Panc1 (cell line): ENCODE measurements at regions not wholly inside any gene's neighbourhood (a gene's known extent, or its start where the extent isn't known, plus 50 kb on each side); places are given as distances from the start of the nearest gene placed in this dataset.

Source experiments
- ATAC-seq: fragments of 200-7000 bp; cut with Tn5 transposase; 2 replicates; pipeline ENCODE4 v1.9.1; 2020; ENCODE audit warnings: mild to moderate bottlenecking, moderate library complexity
- BruUV-seq: library from RNA; stranded (reverse); fragments of 400-500 nt; replicated peaks from 2 replicates; lab custom pipeline; 2021; lab: Mats Ljungman, UMichigan
- CTCF ChIA-PET: fragments of 300-600 bp; sonication (Branson Sonifier 250); formaldehyde crosslinking; loops from one replicate; lab custom pipeline; 2022; ENCODE audit warnings: antibody characterized with exemption; lab: Charles Lee
- POLR2A ChIA-PET: fragments of 300-600 bp; sonication (Branson Sonifier 250); formaldehyde crosslinking; loops from one replicate; lab custom pipeline; 2022; ENCODE audit warnings: antibody characterized with exemption; lab: Charles Lee
- DNase-seq: peaks from one replicate; pipeline ENCODE4 v3.0.0-alpha.2; 2010; ENCODE audit warnings: low read depth, low spot score
- H3K27ac ChIP-seq: 2 replicates; pipeline ENCODE4 v1.5.1; 2011; ENCODE audit warnings: mild to moderate bottlenecking, low read length, inconsistent platforms
- H3K27me3 ChIP-seq: fragments of 200-500 bp; sonication (Bioruptor generic); 2 replicates; pipeline ENCODE4 v1.6.0; 2014; ENCODE audit warnings: low read length, inconsistent platforms; ENCODE audit not compliant: control insufficient read depth, insufficient read depth
- H3K36me3 ChIP-seq: fragments of 200-500 bp; sonication (Bioruptor generic); 2 replicates; pipeline ENCODE4 v1.5.1; 2014; ENCODE audit warnings: inconsistent platforms, mild to moderate bottlenecking, low read length, moderate library complexity; ENCODE audit not compliant: control insufficient read depth, insufficient read depth
- H3K4me1 ChIP-seq: 2 replicates; pipeline ENCODE4 v1.5.1; 2011; ENCODE audit warnings: inconsistent platforms, mild to moderate bottlenecking, low read length, moderate library complexity; ENCODE audit not compliant: control insufficient read depth, insufficient read depth
- H3K4me3 ChIP-seq, 2 experiments: 2 replicates each; pipeline ENCODE4 v1.5.1; 2011 to 2012; ENCODE audit warnings: low read depth in 2 of 2, low read length in 2 of 2, mild to moderate bottlenecking in 2 of 2, inconsistent platforms in 1 of 2, moderate library complexity in 1 of 2
- H3K9me3 ChIP-seq: fragments of 200-500 bp; sonication (Bioruptor generic); 2 replicates; pipeline ENCODE4 v1.5.1; 2014; ENCODE audit warnings: low read depth, mild to moderate bottlenecking, inconsistent platforms, low read length, moderate library complexity; ENCODE audit not compliant: control insufficient read depth, insufficient read depth
- POLR2AphosphoS5 ChIP-seq: IDR thresholded peaks from 2 replicates; pipeline ENCODE4 v1.6.1; 2012; ENCODE audit warnings: mild to moderate bottlenecking, low read depth, low read length, moderate library complexity
- SIN3A ChIP-seq: IDR thresholded peaks from 2 replicates; pipeline ENCODE4 v1.6.1; 2012; ENCODE audit warnings: low read depth, mild to moderate bottlenecking, low read length, moderate library complexity, borderline replicate concordance; ENCODE audit not compliant: insufficient read depth
- TCF7L2 ChIP-seq: IDR thresholded peaks from 2 replicates; pipeline ENCODE4 v1.6.1; 2011; ENCODE audit warnings: mild to moderate bottlenecking, low read depth, low read length, inconsistent platforms
- in situ Hi-C: cut with HindIII; loops from 2 replicates; pipeline ENCODE4 v1.10.0; 2016; ENCODE audit warnings: low sequenced_read_pairs, low pct_unique_long_range_greater_than_20kb
- intact Hi-C: fragments of 100-400 bp; cut with micrococcal nuclease; formaldehyde crosslinking; loops from one replicate; pipeline ENCODE4 v1.10.0; 2022; ENCODE audit not compliant: unreplicated experiment
- TF ChIP-seq, protein P1 (sequence below): fragments of 450-650 bp; IDR thresholded peaks from 2 replicates; pipeline ENCODE4 v1.5.1; 2017; ENCODE audit warnings: mild to moderate bottlenecking
- TF ChIP-seq, protein P2 (sequence below), 2 experiments: IDR thresholded peaks; 2 replicates each; pipeline ENCODE4 v1.6.1; 2011 to 2012; ENCODE audit warnings: low read depth in 2 of 2, control low read depth in 1 of 2, low read length in 1 of 2, mild to moderate bottlenecking in 1 of 2, moderate library complexity in 1 of 2; ENCODE audit not compliant: insufficient read depth in 1 of 2

- Histone ChIP-seq H3K4me3 (no peak overlapping the region), H3K27me3 (no peaks in the 10 kb centered on the region), H3K9me3 (no peaks in the 10 kb centered on the region), H3K4me1 (no peaks in the 10 kb centered on the region), H3K27ac (no peak overlapping the region), H3K36me3 (no peaks in the 10 kb centered on the region)
- CTCF ChIA-PET, result no interaction called here
- TF ChIP-seq SIN3A, result no peak
- TF ChIP-seq, protein P1, sequence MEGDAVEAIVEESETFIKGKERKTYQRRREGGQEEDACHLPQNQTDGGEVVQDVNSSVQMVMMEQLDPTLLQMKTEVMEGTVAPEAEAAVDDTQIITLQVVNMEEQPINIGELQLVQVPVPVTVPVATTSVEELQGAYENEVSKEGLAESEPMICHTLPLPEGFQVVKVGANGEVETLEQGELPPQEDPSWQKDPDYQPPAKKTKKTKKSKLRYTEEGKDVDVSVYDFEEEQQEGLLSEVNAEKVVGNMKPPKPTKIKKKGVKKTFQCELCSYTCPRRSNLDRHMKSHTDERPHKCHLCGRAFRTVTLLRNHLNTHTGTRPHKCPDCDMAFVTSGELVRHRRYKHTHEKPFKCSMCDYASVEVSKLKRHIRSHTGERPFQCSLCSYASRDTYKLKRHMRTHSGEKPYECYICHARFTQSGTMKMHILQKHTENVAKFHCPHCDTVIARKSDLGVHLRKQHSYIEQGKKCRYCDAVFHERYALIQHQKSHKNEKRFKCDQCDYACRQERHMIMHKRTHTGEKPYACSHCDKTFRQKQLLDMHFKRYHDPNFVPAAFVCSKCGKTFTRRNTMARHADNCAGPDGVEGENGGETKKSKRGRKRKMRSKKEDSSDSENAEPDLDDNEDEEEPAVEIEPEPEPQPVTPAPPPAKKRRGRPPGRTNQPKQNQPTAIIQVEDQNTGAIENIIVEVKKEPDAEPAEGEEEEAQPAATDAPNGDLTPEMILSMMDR, result no peak
- TF ChIP-seq, protein P2, sequence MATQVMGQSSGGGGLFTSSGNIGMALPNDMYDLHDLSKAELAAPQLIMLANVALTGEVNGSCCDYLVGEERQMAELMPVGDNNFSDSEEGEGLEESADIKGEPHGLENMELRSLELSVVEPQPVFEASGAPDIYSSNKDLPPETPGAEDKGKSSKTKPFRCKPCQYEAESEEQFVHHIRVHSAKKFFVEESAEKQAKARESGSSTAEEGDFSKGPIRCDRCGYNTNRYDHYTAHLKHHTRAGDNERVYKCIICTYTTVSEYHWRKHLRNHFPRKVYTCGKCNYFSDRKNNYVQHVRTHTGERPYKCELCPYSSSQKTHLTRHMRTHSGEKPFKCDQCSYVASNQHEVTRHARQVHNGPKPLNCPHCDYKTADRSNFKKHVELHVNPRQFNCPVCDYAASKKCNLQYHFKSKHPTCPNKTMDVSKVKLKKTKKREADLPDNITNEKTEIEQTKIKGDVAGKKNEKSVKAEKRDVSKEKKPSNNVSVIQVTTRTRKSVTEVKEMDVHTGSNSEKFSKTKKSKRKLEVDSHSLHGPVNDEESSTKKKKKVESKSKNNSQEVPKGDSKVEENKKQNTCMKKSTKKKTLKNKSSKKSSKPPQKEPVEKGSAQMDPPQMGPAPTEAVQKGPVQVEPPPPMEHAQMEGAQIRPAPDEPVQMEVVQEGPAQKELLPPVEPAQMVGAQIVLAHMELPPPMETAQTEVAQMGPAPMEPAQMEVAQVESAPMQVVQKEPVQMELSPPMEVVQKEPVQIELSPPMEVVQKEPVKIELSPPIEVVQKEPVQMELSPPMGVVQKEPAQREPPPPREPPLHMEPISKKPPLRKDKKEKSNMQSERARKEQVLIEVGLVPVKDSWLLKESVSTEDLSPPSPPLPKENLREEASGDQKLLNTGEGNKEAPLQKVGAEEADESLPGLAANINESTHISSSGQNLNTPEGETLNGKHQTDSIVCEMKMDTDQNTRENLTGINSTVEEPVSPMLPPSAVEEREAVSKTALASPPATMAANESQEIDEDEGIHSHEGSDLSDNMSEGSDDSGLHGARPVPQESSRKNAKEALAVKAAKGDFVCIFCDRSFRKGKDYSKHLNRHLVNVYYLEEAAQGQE (IDR thresholded peaks at IDR 0.05; ENCODE audit: insufficient read depth in 1 of 2, low read depth in 2 of 2, low read length in 1 of 2), result no peak
- TF ChIP-seq POLR2AphosphoS5, result no peak
- no peak for TF ChIP-seq TCF7L2
- no peak for ATAC-seq
- intact Hi-C loops (no loop called here), in situ Hi-C loops (no loop called here)
- POLR2A ChIA-PET, result no interaction called here
- BruUV-seq, result no TSS peak
- DNase-seq, result no peak
Observed at GRCh38 chr15:94777037-94777436, 545.7 kb downstream of the MCTP2 start.

GRCh38 chr15:94778840-94779239 is 547.5 kb downstream of the MCTP2 start:
- in situ Hi-C loops, result no loop called here

More at GRCh38 chr15:94778840-94779239, 547.5 kb downstream of the MCTP2 start:
- no peak for DNase-seq
- intact Hi-C loops, result no loop called here
- TF ChIP-seq, protein P1, result no peak
- TF ChIP-seq SIN3A, result no peak
- no peak for TF ChIP-seq POLR2AphosphoS5
- TF ChIP-seq TCF7L2, result no peak
- TF ChIP-seq, protein P2 (IDR thresholded peaks at IDR 0.05; ENCODE audit: insufficient read depth in 1 of 2, low read depth in 2 of 2, low read length in 1 of 2), result no peak
- ATAC-seq, result no peak
- H3K9me3 ChIP-seq, result no peaks in the 10 kb centered on the region; the same call in 1 of the 2 replicates
- H3K4me3 ChIP-seq, result no peak overlapping the region
- no peaks in the 10 kb centered on the region for H3K4me1 ChIP-seq
- POLR2A ChIA-PET, result no interaction called here
- CTCF ChIA-PET, result no interaction called here
- no TSS peak for BruUV-seq
- H3K27ac ChIP-seq, result no peak overlapping the region
- H3K36me3 ChIP-seq, result no peaks in the 10 kb centered on the region
- H3K27me3 ChIP-seq, result no peaks in the 10 kb centered on the region
